Right ventricle myocardium superior (tissue), 1 donor: ENCODE measurements at regions not wholly inside any gene's neighbourhood (a gene's known extent, or its start where the extent isn't known, plus 50 kb on each side); places are given as distances from the start of the nearest gene placed in this dataset.
"Not testable (repeated sequence)": the region's sequence is repeated elsewhere in the genome, so short reads cannot be mapped to it uniquely, and the experiment has no call there.

ENCODE experiments used
- ATAC-seq: fragments of 200-7000 bp; cut with Tn5 transposase; one replicate; pipeline ENCODE4 v1.9.1; 2020; ENCODE audit warnings: mild to moderate bottlenecking; ENCODE audit not compliant: poor library complexity
- DNase-seq: peaks from one replicate; pipeline ENCODE4 v3.0.0-alpha.2; 2020
- intact Hi-C: fragments of 100-400 bp; cut with DNase I; formaldehyde crosslinking; loops from one replicate; pipeline ENCODE4 v1.11.2; 2022
- donor health status: DM: no; HTN: yes; CAD: no; lungs with severe emphysema.

DNA sequence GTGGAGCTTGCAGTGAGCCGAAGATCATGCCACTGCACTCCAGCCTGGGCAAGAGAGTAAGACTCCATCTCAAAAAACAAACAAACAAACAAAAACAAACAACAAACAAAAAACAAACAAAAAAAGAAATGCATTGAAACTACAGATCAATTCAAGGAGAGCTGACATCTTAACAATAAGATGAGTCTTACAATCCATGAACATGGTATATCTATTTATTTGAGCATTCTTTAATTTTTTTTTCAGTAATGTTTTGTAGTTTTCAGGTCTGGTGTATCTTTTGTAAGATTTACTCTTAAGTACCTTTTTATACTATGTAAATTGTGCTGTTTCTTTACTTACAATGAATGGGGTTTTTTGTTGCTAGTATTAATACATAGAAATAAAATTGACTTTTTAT, 140.1 kb upstream of the DAPK1 start:
- ATAC-seq: no peak
- DNase-seq: no peak
- intact Hi-C loops: no loop called here

GRCh38 chr9:87359264-87359663, 138.4 kb upstream of the DAPK1 start:
- intact Hi-C loops: no loop called here
- no peak for DNase-seq
- no peak for ATAC-seq

DNA sequence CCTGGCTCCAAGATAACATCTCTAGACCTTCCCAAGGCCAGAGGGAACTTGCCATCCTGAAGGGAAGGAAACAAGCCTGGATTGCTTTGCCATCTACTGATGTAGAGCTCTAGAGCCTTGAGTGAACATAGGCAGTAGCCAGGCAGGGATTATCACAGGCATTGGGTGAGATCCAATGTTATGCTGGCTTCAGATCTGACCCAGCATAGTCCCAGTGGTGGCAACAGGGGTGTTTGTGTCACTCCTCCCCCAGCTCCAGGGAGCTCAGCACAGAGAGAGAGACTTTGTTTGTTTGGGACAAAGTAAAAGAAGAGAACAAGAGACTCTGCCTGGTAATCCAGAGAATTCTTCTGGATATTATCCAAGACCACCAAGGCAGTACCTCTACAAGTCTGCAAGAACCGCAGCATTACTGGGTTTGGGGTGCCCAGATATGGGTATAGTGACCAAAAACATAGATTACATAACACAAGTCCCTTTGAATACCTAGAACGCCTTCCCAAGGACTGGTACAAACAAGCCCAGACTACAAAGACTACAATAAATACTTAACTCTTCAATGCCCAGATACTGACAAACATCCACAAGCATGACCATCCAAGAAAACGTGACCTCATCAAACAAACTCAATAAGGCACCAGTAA, 137.6 kb upstream of the DAPK1 start:
- intact Hi-C loops: no loop called here
- no peak for ATAC-seq
- DNase-seq: no peak

DNA sequence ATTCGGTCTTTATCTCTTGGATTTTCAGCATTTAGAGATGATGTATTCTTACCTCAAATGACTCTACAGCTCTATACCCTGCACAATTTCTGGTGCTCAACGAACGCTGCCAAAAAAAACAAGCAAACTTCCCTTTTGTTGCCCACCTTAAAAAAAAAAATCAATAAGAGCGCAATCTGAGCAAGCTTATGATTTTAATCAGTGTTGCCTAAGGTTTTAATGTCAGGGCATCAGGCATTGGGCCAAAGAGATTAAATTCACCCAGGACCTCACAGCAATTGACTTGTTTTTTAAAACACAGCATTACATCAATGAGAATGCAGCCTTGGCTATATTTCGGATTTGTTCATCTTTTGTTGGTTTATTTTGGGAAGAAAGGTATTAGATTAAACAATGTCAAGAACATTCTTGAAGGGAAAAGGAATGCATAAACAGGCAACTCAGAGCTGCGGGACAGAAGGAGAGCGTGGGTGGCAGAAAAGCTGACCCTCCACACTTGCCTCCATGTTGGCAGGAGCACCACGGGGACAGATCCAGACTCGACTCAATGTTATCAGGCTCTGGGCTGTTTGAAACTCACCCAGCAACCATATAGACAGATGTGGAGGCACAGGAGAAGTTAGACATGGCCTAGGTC, 127.5 kb upstream of the DAPK1 start:
- no peak for ATAC-seq
- no peak for DNase-seq
- intact Hi-C loops: no loop called here

DNA sequence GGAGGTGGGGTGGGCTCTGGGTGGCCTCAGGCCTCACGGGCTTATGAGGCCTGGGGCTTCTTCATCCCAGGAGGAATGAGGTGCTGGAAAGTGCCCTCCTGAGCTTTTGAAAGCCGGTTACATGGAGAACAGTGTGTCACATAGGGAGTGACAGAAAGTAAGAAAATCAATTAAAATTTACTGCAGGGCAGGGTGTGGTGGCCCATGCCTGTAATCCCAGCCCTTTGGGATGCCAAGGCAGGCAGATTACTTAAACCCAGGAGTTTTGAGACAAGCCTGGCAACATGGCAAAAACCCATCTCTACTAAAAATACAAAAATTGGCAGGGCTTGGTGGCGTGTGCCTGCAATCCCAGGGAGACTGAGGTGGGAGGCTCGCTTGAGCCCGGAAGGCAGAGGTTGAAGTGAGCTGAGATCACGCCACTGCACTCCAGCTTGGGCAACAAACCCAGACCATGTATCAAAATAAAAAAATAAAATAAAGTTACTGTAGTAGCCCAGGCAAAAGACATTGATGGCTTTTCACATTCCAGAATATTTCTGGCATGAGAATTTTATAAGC, 125.8 kb upstream of the DAPK1 start:
- ATAC-seq: no peak

GRCh38 chr9:87372356-87372851, 125.3 kb upstream of the DAPK1 start:
- ATAC-seq: no peak
- DNase-seq: no peak
- intact Hi-C loops: no loop called here

More for the DNA sequence above, 125.8 kb upstream of the DAPK1 start:
- intact Hi-C loops: no loop called here
- no peak for DNase-seq

GRCh38 chr9:87374023-87374919, 123.4 kb upstream of the DAPK1 start:
- DNase-seq, ATAC-seq, intact Hi-C loops: not testable (repeated sequence)

DNA sequence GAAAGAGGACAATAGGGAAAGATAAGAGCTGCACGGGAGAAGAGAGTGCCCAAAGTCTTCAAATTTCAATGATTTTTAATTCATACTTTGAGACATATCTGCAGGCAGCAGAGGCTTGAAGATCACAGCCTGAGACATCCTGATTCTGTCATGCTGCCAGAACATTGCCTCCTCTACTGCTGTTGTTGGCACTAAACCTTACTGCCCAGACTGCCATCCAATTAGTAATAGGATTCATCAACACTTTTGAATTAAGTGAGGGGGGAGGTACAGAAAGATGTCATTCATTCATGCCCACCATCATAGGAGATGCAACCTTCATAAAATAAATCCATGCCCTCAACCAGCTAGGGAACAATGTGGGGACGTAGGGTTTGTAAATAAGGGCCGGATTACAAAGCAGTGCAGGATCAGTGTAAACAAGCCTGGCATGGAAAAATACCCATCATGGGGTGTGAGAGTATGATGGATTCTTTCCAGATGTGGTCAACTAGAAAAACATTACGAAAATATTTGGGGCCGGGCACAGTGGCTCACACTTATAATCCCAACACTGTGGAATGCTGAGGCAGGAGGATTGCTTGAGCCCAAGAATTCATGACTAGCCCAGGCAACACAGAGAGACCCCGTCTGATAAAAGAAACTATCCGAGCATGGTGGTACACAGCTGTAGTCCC, 122.1 kb upstream of the DAPK1 start:
- DNase-seq: no peak
- ATAC-seq: no peak
- intact Hi-C loops: no loop called here

DNA sequence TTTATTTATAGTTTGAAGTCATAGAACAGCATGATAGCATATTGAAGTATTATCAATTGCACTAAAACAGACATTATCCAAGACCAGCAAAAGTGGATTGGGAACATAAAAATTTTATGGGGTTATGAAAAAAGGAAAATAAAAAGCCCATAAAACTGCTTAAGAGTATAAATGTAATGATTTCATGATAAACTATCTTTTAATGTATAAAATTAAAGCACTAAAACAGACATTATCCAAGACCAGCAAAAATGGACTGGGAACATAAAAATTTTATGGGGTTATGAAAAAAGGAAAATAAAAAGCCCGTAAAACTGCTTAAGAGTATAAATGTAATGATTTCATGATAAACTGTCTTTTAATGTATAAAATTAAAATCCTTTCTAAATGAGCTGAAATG, 119.0 kb upstream of the DAPK1 start:
- intact Hi-C loops: no loop called here
- no peak for ATAC-seq
- no peak for DNase-seq

DNA sequence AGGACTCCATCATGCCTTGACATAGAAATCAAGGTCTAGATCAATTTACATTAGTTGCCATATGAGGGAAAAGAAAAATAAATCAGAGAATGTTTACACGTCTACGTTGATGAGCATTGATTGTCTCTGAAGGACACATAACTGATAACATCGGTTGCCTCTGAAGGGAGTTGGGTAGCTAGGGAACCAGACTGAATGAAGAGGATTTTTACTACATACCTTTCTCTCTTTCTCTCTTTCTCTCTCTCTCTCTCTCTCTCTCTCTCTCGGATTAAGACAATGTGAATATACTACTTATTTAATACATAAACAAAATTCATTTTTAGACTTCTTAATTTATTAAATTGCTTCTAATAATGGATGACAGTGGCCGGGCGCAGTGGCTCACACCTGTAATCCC, 118.4 kb upstream of the DAPK1 start:
- no peak for DNase-seq
- intact Hi-C loops: no loop called here
- no peak for ATAC-seq

GRCh38 chr9:87381050-87381711, 116.5 kb upstream of the DAPK1 start:
- no peak for ATAC-seq
- no peak for DNase-seq

GRCh38 chr9:87381746-87382145, 115.9 kb upstream of the DAPK1 start:
- ATAC-seq (no peak), DNase-seq (no peak)
- intact Hi-C loops: no loop called here

More at GRCh38 chr9:87381050-87381711, 116.5 kb upstream of the DAPK1 start:
- intact Hi-C loops: no loop called here

GRCh38 chr9:87382900-87383299, 114.8 kb upstream of the DAPK1 start:
- ATAC-seq (no peak), DNase-seq (no peak)
- intact Hi-C loops: no loop called here

GRCh38 chr9:87383344-87384150, 114.1 kb upstream of the DAPK1 start:
- DNase-seq (no peak), ATAC-seq (no peak)
- intact Hi-C loops: no loop called here

GRCh38 chr9:87386490-87387025, 111.1 kb upstream of the DAPK1 start:
- intact Hi-C loops: no loop called here
- ATAC-seq (no peak), DNase-seq (no peak)

GRCh38 chr9:87387351-87388011, 110.2 kb upstream of the DAPK1 start:
- DNase-seq (no peak), ATAC-seq (no peak)
- intact Hi-C loops: no loop called here

- intact Hi-C loops, ATAC-seq, DNase-seq: not testable (repeated sequence)
Measured at GRCh38 chr9:87388708-87389107, 109.0 kb upstream of the DAPK1 start.
